Dermis blood vessel endothelial cell (primary cell): ENCODE measurements at regions not wholly inside any gene's neighbourhood (a gene's known extent, or its start where the extent isn't known, plus 50 kb on each side); places are given as distances from the start of the nearest gene placed in this dataset.
A peak's percentile ranks its signal among the peaks of the same experiment; 100 is the strongest.

Source experiments
- DNase-seq: peaks from one replicate; pipeline ENCODE4 v3.0.0; 2010

DNA sequence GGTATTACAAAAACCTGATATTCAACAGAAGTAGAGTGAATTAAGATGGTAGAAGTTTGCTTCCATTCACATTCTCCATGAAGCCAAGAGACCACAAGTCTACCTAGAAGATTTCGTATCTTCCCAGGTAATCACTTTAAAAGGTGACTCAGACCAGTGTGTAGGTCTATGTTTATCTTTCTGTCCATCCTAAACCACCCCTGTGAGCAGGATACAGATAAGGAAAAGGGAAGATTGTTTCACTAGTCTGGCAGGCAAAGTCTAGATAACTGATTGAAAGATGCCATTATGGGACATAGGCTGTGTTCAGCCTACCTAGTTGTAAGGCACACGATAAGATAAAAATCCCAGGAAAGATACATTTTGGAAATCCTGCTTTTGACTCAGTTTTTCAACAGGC, 244.3 kb upstream of the NWD2 start:
- no peak for DNase-seq

GRCh38 chr4:37001688-37002436, 242.7 kb upstream of the NWD2 start:
- no peak for DNase-seq

DNA sequence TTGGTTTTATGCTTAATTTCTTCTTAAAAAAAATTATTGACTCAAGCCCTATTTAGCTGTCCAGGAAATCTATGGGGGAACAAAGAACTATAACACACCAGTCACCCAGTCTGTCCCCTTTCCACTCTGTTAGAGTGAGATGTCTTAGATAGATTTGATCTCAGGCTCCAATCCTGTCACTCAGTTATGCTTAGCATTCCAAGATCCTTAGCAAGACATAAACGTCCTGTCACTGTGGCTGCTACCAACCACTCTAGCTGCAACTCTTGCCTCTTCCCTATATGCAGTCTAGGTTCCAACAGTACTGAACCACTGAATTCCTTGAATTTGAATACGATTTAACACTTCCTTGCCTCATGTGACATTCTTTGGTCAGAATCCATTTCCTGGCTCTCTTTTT, 241.9 kb upstream of the NWD2 start:
- no peak for DNase-seq

GRCh38 chr4:37008199-37008598, 236.3 kb upstream of the NWD2 start:
- DNase-seq = peak; percentile 10

- DNase-seq = no peak
Observed at GRCh38 chr4:37014584-37014983, 230.0 kb upstream of the NWD2 start.

- no peak for DNase-seq
Observed at GRCh38 chr4:37015391-37015790, 229.2 kb upstream of the NWD2 start.

DNA sequence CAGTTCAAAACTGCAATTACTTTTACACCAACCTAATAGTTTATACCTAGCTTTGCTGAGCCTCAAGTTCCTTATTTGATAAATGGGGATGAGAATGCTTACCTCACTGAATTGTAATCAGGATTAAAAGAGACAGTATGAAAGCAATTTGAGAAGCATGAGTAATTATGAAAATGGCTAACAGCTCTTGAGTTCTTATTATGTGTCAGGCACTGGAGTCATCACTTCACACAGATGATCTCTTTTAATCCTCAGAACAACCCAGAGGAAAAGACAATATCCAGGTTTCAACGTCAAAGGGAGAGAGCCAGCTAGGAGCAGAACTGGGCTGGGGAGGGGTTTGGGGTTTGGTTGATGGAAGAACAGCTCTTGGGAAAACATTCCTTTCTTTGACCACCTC, 221.0 kb upstream of the NWD2 start:
- DNase-seq = no peak

DNA sequence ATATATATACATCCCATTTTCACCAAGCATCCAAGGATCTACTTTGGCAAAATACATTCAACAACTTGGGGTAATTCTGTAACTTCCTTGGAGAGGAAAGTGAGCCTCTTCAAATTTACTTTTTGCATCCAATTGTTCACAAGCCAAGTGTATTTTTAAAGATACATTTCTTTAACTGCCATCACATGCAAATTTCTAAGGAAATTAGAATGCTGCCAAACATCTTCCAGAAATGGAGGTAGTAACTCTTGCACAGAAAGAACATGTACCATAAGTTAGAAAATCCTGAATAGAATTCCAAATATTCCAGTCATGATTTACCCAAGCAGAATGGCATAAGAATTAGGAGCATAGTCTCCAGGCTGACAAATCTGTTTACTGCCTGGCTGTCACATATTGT, 220.5 kb upstream of the NWD2 start:
- DNase-seq = no peak

DNA sequence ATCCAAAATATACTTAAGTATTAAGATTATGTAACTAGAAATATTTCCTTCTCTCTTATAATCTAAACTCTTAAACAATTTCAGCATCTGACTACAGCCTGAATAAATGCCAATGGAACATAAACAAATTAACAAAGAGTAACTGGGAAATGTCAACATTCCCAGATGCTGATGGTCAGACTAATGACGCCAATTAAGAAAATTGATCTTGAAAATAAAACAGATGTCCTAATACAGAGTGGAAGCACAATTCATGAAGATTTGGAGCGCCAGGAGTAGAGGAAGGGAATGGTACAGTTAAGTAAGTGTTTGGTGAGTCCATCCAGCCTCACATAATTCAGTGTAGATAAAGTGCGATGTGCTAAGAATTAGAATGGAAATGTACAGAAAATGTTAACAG, 203.7 kb upstream of the NWD2 start:
- no peak for DNase-seq

DNA sequence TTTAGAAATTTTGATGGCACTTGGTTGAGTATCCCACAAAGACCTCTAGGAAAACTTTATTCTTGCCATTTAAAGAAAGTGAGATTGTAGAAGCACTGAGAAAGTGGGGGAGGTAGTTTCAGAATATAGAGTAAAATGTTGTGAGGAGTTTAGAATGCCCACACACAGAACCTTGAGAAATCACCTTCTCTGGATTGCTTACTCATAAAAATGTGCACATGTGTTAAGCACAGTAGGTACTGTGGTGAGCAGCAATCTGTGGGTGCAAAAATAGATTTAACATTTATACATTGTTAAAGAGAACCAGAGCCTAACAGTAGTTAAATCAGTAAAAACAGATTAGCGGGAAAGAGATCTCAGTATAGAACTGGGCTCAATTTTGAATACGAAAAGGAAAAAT, 201.2 kb upstream of the NWD2 start:
- DNase-seq = no peak

DNA sequence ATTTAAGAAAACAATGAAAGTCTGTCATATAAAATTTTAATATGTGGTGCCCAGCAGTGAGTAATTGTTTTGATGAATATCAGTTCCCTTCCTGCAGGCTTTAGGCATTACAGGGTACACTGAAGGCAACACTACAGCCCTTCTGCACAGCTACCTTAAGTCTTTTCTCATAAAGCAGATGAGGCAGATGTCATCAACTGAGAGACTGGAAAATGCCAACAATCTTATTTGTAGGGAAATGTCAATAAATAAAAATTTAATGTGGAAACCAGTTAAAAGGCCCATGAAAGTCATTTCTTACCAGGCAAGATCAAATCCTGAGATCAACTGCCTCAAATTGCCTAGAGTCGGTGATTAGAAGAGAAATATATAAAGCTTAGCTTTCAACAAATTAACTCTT, 193.4 kb upstream of the NWD2 start:
- DNase-seq = no peak

DNA sequence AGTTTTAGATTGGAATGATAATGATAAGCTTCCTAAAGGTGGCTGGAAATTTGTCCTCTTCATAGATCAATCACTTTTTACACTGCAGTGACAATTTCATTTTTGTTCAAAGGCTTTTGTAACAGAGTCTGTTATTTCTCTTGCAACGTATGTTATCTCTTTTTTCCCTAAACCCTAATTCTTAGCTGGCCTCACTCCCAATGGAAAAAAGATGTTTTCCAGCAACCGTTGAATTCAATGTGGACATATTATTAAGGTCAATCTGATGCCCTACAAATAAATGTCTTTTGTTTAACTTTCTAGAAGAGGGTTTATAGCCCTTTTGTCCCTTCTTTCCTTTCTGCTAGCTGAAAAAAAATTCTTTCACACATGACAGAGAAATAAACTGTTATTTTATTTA, 192.7 kb upstream of the NWD2 start:
- no peak for DNase-seq

DNA sequence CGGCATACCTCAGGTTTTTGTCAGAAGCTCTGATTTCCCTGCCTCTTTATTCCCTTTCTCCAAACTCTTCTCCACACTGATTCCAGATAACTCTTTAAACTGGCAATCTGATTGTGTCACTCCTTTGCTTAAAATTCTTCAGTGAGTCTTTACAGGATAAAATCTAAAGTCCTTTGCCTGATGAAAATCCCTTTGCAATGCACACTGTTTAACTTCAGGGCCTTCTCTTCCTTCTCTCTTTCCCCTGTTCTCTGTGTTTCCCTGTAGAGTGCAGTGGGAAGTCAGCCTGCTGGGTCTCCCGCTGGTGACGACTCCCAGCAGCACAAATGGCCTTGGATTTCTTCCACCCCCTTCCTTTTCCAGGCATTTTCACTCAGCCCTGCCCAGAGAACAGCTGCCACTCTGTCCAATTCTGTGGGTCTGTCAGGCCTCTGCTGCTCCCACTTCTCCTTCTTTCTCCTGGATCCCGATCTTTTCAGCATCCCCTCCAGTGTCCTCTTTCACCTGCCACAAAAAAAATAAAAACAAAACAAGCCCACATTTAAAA, 189.9 kb upstream of the NWD2 start:
- DNase-seq = no peak

- no peak for DNase-seq
Observed at GRCh38 chr4:37058826-37059225, 185.7 kb upstream of the NWD2 start.

- no peak for DNase-seq
Observed at GRCh38 chr4:37066159-37066558, 178.4 kb upstream of the NWD2 start.

- DNase-seq = no peak
Observed at GRCh38 chr4:37068580-37068979, 176.0 kb upstream of the NWD2 start.

DNA sequence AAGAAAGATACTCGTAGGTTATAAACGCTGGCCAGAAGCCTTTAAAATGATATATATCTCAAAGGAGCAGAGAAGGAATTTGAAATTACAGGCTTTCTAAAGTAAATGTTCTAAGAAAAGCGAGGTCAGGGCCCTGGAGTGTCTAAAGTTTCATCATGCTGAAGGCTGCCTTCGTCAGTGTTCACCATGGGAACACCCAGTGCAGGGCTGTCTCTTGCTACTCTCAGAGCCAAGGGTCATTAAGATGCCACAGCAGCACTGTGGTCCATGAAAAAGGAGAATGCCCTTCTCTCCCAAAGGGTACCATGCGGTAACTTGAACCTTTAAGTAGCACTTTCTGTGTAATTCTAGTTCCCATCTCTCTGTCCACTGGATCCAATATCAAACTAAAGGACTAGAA, 174.5 kb upstream of the NWD2 start:
- DNase-seq = no peak

DNA sequence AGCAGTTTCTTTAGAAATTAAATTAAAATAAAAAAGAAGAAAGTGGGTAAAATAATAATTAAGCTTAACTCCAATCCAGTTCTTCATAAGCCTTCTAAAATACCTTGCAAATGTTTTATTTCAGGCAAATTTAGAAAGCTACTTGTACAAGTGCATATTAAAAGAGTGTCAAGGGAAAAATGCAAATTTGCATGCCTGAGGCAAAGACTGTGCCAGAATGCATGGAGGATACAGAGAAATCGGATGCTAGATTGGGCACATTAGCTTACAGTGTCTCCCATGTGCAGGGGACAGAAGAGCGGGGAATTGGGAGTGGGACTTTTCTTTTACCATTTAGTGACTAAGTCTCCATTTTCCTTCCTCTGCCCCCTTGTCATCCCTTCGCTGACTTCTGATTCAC, 173.0 kb upstream of the NWD2 start:
- DNase-seq = no peak

DNA sequence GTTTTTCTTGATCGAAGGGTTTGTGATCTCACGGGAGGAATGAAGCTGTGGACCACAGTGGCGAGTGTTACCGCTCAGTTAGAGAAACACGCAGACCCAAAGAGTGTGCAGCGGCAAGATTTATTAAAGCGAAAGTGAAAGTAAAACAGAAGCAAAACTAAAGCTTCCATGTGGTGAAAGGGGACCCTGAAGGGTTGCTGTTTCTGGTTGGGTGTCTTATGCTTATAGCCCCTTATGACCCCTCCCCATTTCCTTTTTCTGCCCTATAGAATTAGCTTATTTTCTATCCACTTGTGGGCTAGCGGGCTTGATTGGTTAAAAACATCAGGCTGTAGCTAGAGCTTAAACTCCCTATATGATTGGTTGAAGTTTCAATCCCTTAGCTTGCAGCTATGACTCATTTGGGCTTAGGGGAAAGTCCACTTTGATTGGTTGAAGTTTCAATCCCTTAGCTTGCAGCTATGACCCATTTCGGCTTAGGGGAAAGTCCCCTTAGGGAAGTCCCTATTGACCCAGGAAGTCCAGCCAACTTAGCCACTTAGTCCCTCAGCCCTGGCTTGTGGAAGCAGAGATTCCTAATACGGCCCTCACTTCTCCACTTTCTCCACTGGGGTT, 171.2 kb upstream of the NWD2 start:
- no peak for DNase-seq

DNA sequence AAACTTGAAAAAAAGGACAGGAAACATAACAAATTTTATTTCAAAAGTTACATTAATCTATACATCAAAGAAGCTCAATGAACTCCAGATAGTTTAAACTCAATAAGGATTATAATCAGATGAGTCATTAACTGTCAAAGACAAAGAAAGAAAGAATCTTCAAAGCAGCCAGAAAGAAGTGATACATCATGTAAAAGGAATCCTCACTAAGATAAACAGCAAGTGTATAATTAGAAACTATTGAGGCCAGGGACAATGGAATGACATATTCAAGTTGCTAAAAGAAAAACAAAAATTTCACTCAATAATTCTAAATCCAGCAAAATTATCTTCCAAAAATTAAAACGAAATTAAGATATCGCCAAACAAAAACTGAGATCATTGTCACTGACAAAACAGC, 161.6 kb upstream of the NWD2 start:
- no peak for DNase-seq

- DNase-seq = no peak
Observed at GRCh38 chr4:37095925-37096324, 148.6 kb upstream of the NWD2 start.

- no peak for DNase-seq
Observed at GRCh38 chr4:37101182-37101581, 143.4 kb upstream of the NWD2 start.

DNA sequence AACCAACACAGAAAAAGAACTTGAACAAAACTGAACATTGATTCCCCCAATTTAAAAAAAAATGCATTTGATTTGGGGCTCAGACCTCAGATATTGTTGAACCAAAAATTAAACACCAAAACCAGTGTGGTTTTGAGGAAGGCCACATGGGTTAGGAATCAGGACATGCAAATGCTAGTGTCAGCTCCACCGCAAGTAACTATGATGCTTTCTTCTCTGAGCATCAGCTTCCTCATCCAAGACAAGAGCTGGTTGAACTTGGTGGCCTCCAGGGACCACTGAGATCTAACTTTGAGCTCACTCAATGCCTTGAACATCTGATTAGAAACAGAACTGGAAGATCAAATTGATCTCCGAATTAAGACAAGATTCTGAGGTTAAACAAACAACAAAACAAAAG, 142.9 kb upstream of the NWD2 start:
- no peak for DNase-seq

DNA sequence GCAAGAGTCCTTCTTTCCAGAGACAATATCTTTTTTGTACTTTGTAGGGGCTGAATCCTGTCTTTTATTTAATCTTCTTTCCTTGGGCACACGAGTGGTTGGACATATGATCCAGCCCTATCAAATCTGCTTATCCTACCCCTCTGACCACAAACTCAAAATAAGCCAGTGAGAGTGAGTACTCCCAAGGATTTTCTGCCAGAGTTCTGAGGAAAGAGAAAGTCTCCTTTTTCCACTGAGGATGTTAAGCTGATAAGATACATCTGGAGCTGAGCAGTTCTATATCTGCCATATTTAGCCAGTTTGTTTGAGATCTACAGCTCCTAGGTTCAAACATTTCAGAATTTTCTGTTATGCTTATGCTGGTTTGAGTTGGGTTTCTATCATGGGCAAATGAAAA, 134.8 kb upstream of the NWD2 start:
- no peak for DNase-seq

GRCh38 chr4:37124800-37125199, 119.7 kb upstream of the NWD2 start:
- DNase-seq = no peak
